Activated naive CD8-positive, alpha-beta T cell treated with anti-CD3 and anti-CD28 coated beads, Interleukin-2, amount 50 U/mL, for 24 hours (primary cell): ENCODE measurements at regions not wholly inside any gene's neighbourhood (a gene's known extent, or its start where the extent isn't known, plus 50 kb on each side); places are given as distances from the start of the nearest gene placed in this dataset.

Experiments
- ATAC-seq: fragments of 150-1000 bp; cut with Tn5 transposase; one replicate; pipeline ENCODE4 v1.10.0; 2021
- DNase-seq: peaks from one replicate; pipeline ENCODE4 v3.0.0; 2021
- H3K27ac Mint-ChIP-seq: one replicate; pipeline ENCODE4 v1.8.0; 2021; ENCODE audit warnings: mild to moderate bottlenecking, mixed read lengths
- H3K27me3 Mint-ChIP-seq: one replicate; pipeline ENCODE4 v1.8.0; 2021; ENCODE audit warnings: mixed read lengths
- H3K36me3 Mint-ChIP-seq: one replicate; pipeline ENCODE4 v1.8.0; 2021; ENCODE audit warnings: low read depth, mixed read lengths
- H3K4me1 Mint-ChIP-seq: one replicate; pipeline ENCODE4 v1.8.0; 2021; ENCODE audit warnings: mixed read lengths
- H3K4me3 Mint-ChIP-seq: one replicate; pipeline ENCODE4 v1.8.0; 2021; ENCODE audit warnings: mild to moderate bottlenecking, moderate library complexity, mixed read lengths
- H3K9me3 Mint-ChIP-seq: one replicate; pipeline ENCODE4 v1.8.0; 2021; ENCODE audit warnings: mixed read lengths

DNA sequence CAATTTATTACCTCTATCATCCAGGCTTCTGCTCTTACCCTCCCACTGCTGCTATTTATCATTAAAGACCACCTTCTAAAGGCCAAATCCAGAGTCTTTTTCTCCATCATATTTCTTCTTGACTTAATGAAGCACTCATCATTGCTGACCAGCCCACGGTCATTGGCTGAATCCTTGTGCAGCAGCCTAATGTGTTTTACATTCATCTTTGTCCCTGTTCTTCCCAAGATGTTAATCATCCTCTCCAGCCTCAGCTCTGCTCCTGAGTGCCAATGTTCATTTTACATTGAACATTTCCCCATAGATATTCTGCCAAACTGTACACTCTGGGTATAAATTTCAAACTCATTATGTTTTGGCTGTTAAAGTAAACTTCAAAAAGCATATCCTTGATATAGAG is 373.6 kb downstream of the NUP35 start:
- ATAC-seq (no peak), DNase-seq (no peak)
- Mint-ChIP-seq H3K27ac (no peak overlapping the region), H3K4me3 (no peak overlapping the region), H3K27me3 (no peaks in the 10 kb centered on the region), H3K4me1 (no peaks in the 10 kb centered on the region), H3K9me3 (peaks cover 6% of the 10 kb centered on the region), H3K36me3 (no peaks in the 10 kb centered on the region)

DNA sequence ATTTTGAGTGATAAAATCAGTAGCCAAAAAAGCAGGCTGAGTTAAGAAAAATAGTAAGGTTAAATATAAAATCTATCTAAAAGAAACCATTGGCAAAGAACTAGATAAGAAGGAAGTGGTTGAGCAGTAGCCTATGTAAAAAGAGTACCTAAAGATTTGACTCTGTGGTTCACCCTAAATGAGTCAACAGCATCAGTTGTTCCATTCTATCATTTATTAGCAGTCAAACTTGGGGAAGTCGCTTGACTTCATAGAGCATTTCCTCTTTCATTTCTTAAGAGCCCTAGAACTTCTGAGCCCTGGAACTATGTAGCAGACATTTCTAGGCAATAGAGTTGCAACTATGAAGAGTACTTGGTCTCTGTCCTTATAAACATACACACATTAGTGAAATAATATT is 381.7 kb downstream of the NUP35 start:
- H3K4me1 Mint-ChIP-seq: no peaks in the 10 kb centered on the region
- no peak overlapping the region for H3K27ac Mint-ChIP-seq
- H3K36me3 Mint-ChIP-seq: no peaks in the 10 kb centered on the region
- DNase-seq (no peak), ATAC-seq (no peak)
- H3K4me3 Mint-ChIP-seq: no peak overlapping the region
- H3K27me3 Mint-ChIP-seq: no peaks in the 10 kb centered on the region
- peaks cover 42% of the 10 kb centered on the region for H3K9me3 Mint-ChIP-seq

DNA sequence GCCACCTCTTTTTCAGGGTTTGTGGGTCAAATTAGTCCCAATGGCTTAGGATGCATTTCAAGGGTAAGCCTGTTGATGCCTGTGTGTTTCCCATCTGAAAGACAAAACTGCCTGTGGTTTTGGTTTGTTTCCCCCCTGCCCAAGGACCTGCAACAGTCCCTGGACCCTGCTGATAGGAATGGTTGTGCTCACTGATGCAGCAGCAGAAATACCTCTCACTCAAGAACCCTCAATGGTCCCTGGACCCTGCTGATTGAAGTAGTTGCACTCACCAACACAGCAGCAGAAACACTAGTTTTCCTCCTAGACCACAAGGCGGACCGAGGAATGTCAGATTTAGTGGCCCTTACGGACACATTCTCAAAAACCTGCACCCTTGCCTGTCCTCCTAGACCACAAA is 386.9 kb downstream of the NUP35 start:
- Mint-ChIP-seq H3K4me1 (no peaks in the 10 kb centered on the region), H3K4me3 (no peak overlapping the region), H3K27ac (no peak overlapping the region), H3K36me3 (no peaks in the 10 kb centered on the region), H3K27me3 (no peaks in the 10 kb centered on the region), H3K9me3 (peaks cover 30% of the 10 kb centered on the region)
- ATAC-seq: no peak
- no peak for DNase-seq

GRCh38 chr2:183519371-183520056 is 395.3 kb downstream of the NUP35 start:
- Mint-ChIP-seq H3K9me3 (no peaks in the 10 kb centered on the region), H3K4me3 (no peak overlapping the region), H3K27me3 (no peaks in the 10 kb centered on the region), H3K4me1 (no peaks in the 10 kb centered on the region), H3K36me3 (no peaks in the 10 kb centered on the region), H3K27ac (no peak overlapping the region)
- ATAC-seq (no peak), DNase-seq (no peak)

DNA sequence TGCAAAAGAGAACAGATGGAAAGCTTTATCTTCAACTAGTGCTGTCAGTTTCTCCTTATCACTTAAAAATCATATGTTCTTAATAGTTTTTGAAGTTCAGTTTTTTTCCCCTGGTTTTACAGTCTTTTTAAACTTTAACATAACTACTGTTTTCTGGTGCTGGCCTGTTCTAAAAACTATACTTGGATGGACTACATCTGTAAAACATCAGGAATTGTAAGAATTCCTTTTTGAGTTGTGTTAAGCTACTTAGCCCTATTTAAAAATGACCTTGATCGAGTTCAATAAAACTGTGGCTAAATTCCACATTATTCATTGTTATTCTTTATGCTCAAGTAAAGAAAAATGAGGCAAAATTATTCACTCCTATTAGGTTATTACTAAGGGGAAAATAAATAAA is 397.7 kb downstream of the NUP35 start:
- Mint-ChIP-seq H3K4me1 (no peaks in the 10 kb centered on the region), H3K4me3 (no peak overlapping the region), H3K36me3 (no peaks in the 10 kb centered on the region), H3K27me3 (no peaks in the 10 kb centered on the region), H3K27ac (no peak overlapping the region), H3K9me3 (no peaks in the 10 kb centered on the region)
- ATAC-seq: no peak
- no peak for DNase-seq

DNA sequence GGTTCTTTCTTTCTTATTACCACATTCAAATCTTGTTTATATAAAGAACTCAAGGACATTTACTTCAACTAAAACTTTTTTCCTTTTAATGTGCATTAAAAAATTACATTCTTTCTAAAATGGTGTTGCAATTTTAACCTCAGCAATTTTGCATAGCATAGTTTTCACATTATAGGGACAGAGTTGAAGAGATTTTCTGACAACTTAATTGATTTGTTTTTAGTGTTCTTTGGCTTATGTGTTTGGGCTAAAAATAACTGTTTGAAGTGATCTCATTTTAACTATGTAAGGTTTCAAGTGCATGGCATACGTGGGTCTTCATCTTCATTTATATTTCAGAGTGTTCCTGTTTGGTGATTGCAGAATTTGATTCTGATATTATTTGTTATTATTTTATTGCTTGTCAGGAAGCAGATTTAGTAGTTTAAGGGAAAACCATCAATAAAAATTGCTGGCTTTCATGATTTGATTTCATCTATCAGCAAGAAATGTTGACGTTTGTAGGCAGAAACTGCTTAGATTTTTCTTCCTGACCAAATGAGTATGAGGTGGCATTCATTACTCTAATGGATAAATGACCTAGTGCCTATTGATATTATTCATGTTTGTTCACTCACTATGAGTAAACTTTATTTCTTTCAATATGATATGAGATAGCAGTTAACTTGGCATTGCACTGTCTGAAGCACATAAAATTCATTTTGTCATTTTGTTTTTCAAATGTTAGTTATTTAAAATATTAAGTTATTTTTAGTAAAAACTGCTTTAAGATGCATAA is 398.4 kb downstream of the NUP35 start:
- Mint-ChIP-seq H3K27ac (no peak overlapping the region), H3K27me3 (no peaks in the 10 kb centered on the region), H3K36me3 (no peaks in the 10 kb centered on the region), H3K4me1 (no peaks in the 10 kb centered on the region), H3K9me3 (peaks cover 5% of the 10 kb centered on the region), H3K4me3 (no peak overlapping the region)
- ATAC-seq (no peak), DNase-seq (no peak)

GRCh38 chr2:183530333-183530901 is 406.2 kb downstream of the NUP35 start:
- Mint-ChIP-seq H3K27me3 (no peaks in the 10 kb centered on the region), H3K4me1 (no peaks in the 10 kb centered on the region), H3K27ac (no peak overlapping the region), H3K9me3 (peaks cover 7% of the 10 kb centered on the region), H3K4me3 (no peak overlapping the region), H3K36me3 (no peaks in the 10 kb centered on the region)
- DNase-seq: no peak
- ATAC-seq: no peak

DNA sequence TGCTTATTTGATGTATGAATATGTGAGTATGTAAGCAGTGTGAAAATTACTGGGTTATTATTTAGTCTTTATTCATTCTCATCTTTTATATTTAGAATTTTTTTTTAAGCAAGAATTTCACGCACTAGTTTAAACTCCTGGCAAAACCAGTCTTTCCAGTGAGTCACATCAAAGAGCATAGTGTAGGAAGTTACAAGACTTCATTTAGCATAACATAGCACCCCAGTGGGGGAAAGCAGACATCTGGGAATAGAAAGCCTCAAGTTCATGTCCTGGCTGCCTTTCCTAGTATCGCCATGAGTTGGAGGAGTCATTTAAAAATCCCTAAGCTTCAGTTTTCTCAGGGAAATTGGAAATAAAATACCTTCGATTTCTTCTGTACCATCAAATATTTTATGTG is 408.3 kb downstream of the NUP35 start:
- Mint-ChIP-seq H3K4me1 (no peaks in the 10 kb centered on the region), H3K9me3 (peaks cover 4% of the 10 kb centered on the region), H3K36me3 (no peaks in the 10 kb centered on the region), H3K4me3 (no peak overlapping the region), H3K27ac (no peak overlapping the region), H3K27me3 (no peaks in the 10 kb centered on the region)
- no peak for DNase-seq
- no peak for ATAC-seq

GRCh38 chr2:183533021-183533420 is 408.8 kb downstream of the NUP35 start:
- no peak for DNase-seq
- H3K36me3 Mint-ChIP-seq: no peaks in the 10 kb centered on the region
- ATAC-seq: no peak
- no peaks in the 10 kb centered on the region for H3K4me1 Mint-ChIP-seq
- no peaks in the 10 kb centered on the region for H3K27me3 Mint-ChIP-seq
- H3K27ac Mint-ChIP-seq: no peak overlapping the region
- H3K9me3 Mint-ChIP-seq: no peaks in the 10 kb centered on the region
- H3K4me3 Mint-ChIP-seq: no peak overlapping the region

DNA sequence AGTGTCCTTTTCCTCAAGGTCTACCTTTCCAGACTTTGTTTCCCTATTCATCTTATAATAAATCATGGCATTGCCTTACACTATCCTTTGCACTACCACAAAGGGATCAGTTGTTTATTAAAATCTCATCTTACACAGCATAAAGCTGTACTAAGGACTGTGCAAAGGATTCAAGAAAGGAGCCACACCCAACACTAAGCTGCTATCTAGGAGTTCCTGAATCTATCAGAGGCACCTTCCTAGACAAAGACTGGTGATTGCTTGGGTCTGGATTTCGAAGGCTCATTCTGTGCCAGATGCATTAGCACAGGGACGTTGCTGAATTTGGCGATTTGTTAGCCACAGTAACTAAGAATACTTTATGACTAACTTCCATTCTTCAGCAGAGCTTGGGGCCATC is 412.0 kb downstream of the NUP35 start:
- no peaks in the 10 kb centered on the region for H3K9me3 Mint-ChIP-seq
- ATAC-seq (no peak), DNase-seq (no peak)
- no peaks in the 10 kb centered on the region for H3K4me1 Mint-ChIP-seq
- H3K4me3 Mint-ChIP-seq: no peak overlapping the region
- H3K27ac Mint-ChIP-seq: no peak overlapping the region
- H3K36me3 Mint-ChIP-seq: no peaks in the 10 kb centered on the region
- H3K27me3 Mint-ChIP-seq: no peaks in the 10 kb centered on the region

DNA sequence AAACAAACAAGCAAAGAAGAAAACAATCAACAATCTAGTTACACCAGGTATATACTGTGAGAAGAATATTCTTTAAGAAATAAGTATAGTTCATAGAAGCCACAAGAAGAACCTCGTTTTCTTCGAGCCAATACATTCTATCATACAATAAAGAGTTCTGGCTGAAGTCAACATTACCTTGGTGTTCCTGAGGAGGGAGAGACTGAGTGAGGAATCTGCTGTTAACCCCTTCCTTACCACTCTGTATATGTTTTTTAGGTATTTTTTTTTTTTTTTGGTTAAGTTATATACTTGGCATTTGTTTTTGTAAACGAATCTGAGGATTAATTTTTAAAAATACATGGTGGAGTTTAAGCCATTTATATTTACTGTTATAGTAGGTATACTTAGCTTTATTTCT is 412.5 kb downstream of the NUP35 start:
- Mint-ChIP-seq H3K36me3 (no peaks in the 10 kb centered on the region), H3K9me3 (peaks cover under 1% of the 10 kb centered on the region), H3K4me3 (no peak overlapping the region), H3K27me3 (no peaks in the 10 kb centered on the region), H3K4me1 (no peaks in the 10 kb centered on the region), H3K27ac (no peak overlapping the region)
- ATAC-seq (no peak), DNase-seq (no peak)

- DNase-seq (no peak), ATAC-seq (no peak)
- H3K4me3 Mint-ChIP-seq: no peak overlapping the region
- H3K36me3 Mint-ChIP-seq: peaks cover 1% of the 10 kb centered on the region
- peaks cover 30% of the 10 kb centered on the region for H3K9me3 Mint-ChIP-seq
- H3K27ac Mint-ChIP-seq: no peak overlapping the region
- H3K27me3 Mint-ChIP-seq: no peaks in the 10 kb centered on the region
- no peaks in the 10 kb centered on the region for H3K4me1 Mint-ChIP-seq
These were observed 417.5 kb downstream of the NUP35 start for GRCh38 chr2:183541766-183542165.

- H3K27ac Mint-ChIP-seq: no peak overlapping the region
- H3K4me1 Mint-ChIP-seq: no peaks in the 10 kb centered on the region
- no peaks in the 10 kb centered on the region for H3K27me3 Mint-ChIP-seq
- no peak overlapping the region for H3K4me3 Mint-ChIP-seq
- H3K9me3 Mint-ChIP-seq: peaks cover 31% of the 10 kb centered on the region
- DNase-seq (no peak), ATAC-seq (no peak)
- H3K36me3 Mint-ChIP-seq: peaks cover 1% of the 10 kb centered on the region
These were observed 418.4 kb downstream of the NUP35 start for GRCh38 chr2:183542606-183543005.

DNA sequence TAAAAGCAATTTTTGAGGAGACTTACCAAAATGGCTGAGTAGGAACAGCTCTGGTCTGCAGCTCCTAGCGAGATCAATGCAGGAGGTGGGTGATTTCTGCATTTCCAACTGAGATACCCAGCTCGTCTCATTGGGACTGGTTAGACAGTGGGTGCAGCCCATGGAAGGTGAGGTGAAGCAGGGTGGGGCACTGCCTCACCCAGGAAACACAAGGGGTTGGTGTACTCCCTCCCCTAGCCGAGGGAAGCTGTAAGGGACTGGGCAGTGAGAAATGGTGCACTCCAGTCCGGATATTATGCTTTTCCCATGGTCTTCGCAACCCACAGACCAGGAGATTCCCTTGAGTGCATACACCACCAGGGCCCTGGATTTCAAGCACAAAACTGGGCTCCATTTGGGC is 419.0 kb downstream of the NUP35 start:
- H3K27me3 Mint-ChIP-seq: no peaks in the 10 kb centered on the region
- no peaks in the 10 kb centered on the region for H3K4me1 Mint-ChIP-seq
- peaks cover 38% of the 10 kb centered on the region for H3K9me3 Mint-ChIP-seq
- H3K27ac Mint-ChIP-seq: no peak overlapping the region
- peaks cover 1% of the 10 kb centered on the region for H3K36me3 Mint-ChIP-seq
- no peak overlapping the region for H3K4me3 Mint-ChIP-seq
- ATAC-seq: no peak
- no peak for DNase-seq

DNA sequence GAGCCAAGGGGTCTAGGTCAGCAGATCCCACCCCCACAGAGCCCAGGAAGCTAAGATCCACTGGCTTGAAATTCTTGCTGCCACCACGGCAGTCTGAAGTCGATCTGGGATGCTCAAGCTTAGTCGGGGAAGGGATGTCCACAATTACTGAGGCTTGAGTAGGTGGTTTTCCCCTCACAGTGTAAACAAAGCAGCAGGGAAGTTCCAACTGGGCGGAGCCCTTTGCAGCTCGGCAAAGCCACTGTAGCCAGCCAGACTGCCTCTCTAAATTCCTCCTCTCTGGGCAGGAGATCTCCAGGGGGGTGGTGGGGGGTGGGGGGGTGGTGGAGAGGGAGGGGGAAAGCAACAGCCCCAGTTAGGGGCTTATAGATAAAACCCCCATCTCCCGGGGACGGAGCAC is 419.5 kb downstream of the NUP35 start:
- Mint-ChIP-seq H3K9me3 (peaks cover 40% of the 10 kb centered on the region), H3K27ac (no peak overlapping the region), H3K4me3 (no peak overlapping the region), H3K36me3 (peaks cover 1% of the 10 kb centered on the region), H3K4me1 (no peaks in the 10 kb centered on the region), H3K27me3 (no peaks in the 10 kb centered on the region)
- no peak for DNase-seq
- ATAC-seq: no peak
